Cardiac fibroblast (primary cell): ENCODE measurements at regions not wholly inside any gene's neighbourhood (a gene's known extent, or its start where the extent isn't known, plus 50 kb on each side); places are given as distances from the start of the nearest gene placed in this dataset.

Experiments used
- DNase-seq, 2 donors: peaks; one replicate each; pipeline versions ENCODE4 v3.0.0 to v3.0.0-alpha.2; 2010; ENCODE audit warnings: low read depth in 2 of 2
- H3K4me3 ChIP-seq, 2 donors: replicated peaks in 1 of 2; 1 replicate in 1 of 2; 2 replicates in 1 of 2; pipeline ENCODE4 v1.5.1; 2011; ENCODE audit warnings: low read depth in 2 of 2, low read length in 2 of 2, mild to moderate bottlenecking in 2 of 2, moderate library complexity in 1 of 2
- CTCF ChIP-seq: IDR thresholded peaks from one replicate; pipeline ENCODE4 v1.5.1; 2011; ENCODE audit warnings: low read depth, mild to moderate bottlenecking, low read length, inconsistent platforms

- DNase-seq = peak; percentile 90 to 94
- H3K4me3 ChIP-seq = no peak overlapping the region
- peak; percentile 51 for TF ChIP-seq CTCF
Measured at GRCh38 chr12:92987362-92987761, 58.3 kb upstream of the EEA1 start.

- no peak overlapping the region for H3K4me3 ChIP-seq
- no peak for TF ChIP-seq CTCF
- no peak for DNase-seq
Measured at GRCh38 chr12:92987846-92988621, 58.9 kb upstream of the EEA1 start.

- no peak overlapping the region for H3K4me3 ChIP-seq
- DNase-seq = peak in 1 of 2 donors; percentile 8
- no peak for TF ChIP-seq CTCF
Measured at GRCh38 chr12:92988622-92989130, 59.6 kb upstream of the EEA1 start.

GRCh38 chr12:92989715-92990484 is 60.8 kb upstream of the EEA1 start:
- DNase-seq = no peak
- no peak overlapping the region for H3K4me3 ChIP-seq
- TF ChIP-seq CTCF = no peak

GRCh38 chr12:92991134-92991533 is 62.0 kb upstream of the EEA1 start:
- no peak for DNase-seq
- no peak overlapping the region for H3K4me3 ChIP-seq
- no peak for TF ChIP-seq CTCF

GRCh38 chr12:92992041-92992440 is 62.9 kb upstream of the EEA1 start:
- DNase-seq = peak in 1 of 2 donors; percentile 17
- TF ChIP-seq CTCF = no peak
- no peak overlapping the region for H3K4me3 ChIP-seq
